Breast epithelium (tissue), 4 donors: ENCODE measurements at regions not wholly inside any gene's neighbourhood (a gene's known extent, or its start where the extent isn't known, plus 50 kb on each side); places are given as distances from the start of the nearest gene placed in this dataset.

ENCODE experiments used
- DNase-seq, 2 donors: peaks; one replicate each; pipeline ENCODE4 v3.0.0-alpha.2; 2019; ENCODE audit warnings: low spot score in 2 of 2
- H3K27ac ChIP-seq, 2 donors: fragments of 200-600 bp; sonication (generic) in 1 of 2; one replicate each; pipeline ENCODE4 v1.5.1; 2016 to 2019; ENCODE audit warnings: mild to moderate bottlenecking in 1 of 2
- H3K27me3 ChIP-seq, 2 donors: fragments of 200-600 bp; sonication (generic) in 1 of 2; one replicate each; pipeline versions ENCODE4 v1.5.1 to v1.6.0; 2017 to 2019; ENCODE audit warnings: control low read depth in 1 of 2, mild to moderate bottlenecking in 1 of 2
- H3K36me3 ChIP-seq: fragments of 200-600 bp; one replicate; pipeline ENCODE4 v1.5.1; 2019
- H3K4me1 ChIP-seq, 2 donors: fragments of 200-600 bp; sonication (generic); one replicate each; pipeline ENCODE4 v1.5.1; 2016 to 2019; ENCODE audit warnings: control low read depth in 1 of 2
- H3K4me3 ChIP-seq, 3 donors: fragments of 200-600 bp; sonication (generic); 1 replicate in 2 of 3; 2 replicates in 1 of 3; pipeline ENCODE4 v1.5.1; 2016 to 2019; ENCODE audit warnings: mild to moderate bottlenecking in 3 of 3, moderate library complexity in 2 of 3
- H3K9me3 ChIP-seq, 2 donors: fragments of 200-600 bp; sonication (generic) in 1 of 2; one replicate each; pipeline ENCODE4 v1.5.1; 2016 to 2019; ENCODE audit warnings: control low read depth in 1 of 2
- POLR2A ChIP-seq: fragments of 450-650 bp; IDR thresholded peaks from one replicate; pipeline ENCODE4 v1.6.1; 2016; ENCODE audit warnings: antibody characterized with exemption, mild to moderate bottlenecking, moderate library complexity
- POLR2AphosphoS5 ChIP-seq, 3 donors: sonication (generic); formaldehyde crosslinking; IDR thresholded peaks; one replicate each; pipeline ENCODE4 v1.6.1; 2017; ENCODE audit warnings: antibody characterized with exemption in 3 of 3
- intact Hi-C: fragments of 100-400 bp; cut with DNase I; formaldehyde crosslinking; loops from one replicate; pipeline ENCODE4 v1.15.1; 2023; ENCODE audit warnings: low total_unique reads
- TF ChIP-seq, protein P1 (sequence below), 3 donors: fragments of 450-650 bp; IDR thresholded peaks; one replicate each; pipeline ENCODE4 v1.5.1; 2016 to 2017; ENCODE audit warnings: antibody characterized with exemption in 3 of 3, mild to moderate bottlenecking in 3 of 3, moderate library complexity in 3 of 3

DNA sequence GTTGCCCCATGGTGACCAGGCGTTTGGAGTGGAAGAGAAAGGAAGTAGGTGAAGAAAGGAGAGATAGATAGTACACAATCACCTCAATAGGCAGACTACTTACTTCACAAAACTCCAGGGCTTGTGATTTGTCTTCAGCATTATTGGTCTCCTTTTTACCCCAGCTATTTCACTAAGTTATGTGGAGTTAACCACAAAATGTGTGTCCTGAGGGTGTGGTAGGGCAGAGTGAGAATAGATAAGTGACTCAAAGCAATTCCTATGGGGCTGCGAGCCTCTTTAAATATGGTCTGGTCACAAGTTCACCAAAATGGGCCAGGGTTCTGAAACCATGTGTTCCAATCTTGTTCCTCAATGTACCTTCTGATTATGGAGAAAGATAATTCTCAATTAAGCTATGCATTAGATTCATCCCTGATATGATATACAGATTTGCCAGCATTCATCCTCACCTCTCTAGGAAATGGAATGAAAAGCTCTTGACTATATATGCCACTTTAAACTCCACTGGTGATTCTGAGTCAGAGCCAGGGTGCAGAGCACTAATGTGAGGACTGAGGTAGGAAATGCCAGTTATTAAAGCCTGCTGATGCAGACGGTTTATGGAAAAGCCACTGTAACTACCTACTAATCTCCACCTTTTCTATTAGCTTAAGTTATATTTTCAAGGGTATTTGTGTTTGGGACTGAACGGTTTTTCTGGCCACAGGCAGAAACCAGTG, 310.6 kb upstream of the MANEA start:
- TF ChIP-seq POLR2AphosphoS5 (IDR thresholded peaks at IDR 0.05): no peak
- TF ChIP-seq POLR2A: no peak
- TF ChIP-seq, protein P1, sequence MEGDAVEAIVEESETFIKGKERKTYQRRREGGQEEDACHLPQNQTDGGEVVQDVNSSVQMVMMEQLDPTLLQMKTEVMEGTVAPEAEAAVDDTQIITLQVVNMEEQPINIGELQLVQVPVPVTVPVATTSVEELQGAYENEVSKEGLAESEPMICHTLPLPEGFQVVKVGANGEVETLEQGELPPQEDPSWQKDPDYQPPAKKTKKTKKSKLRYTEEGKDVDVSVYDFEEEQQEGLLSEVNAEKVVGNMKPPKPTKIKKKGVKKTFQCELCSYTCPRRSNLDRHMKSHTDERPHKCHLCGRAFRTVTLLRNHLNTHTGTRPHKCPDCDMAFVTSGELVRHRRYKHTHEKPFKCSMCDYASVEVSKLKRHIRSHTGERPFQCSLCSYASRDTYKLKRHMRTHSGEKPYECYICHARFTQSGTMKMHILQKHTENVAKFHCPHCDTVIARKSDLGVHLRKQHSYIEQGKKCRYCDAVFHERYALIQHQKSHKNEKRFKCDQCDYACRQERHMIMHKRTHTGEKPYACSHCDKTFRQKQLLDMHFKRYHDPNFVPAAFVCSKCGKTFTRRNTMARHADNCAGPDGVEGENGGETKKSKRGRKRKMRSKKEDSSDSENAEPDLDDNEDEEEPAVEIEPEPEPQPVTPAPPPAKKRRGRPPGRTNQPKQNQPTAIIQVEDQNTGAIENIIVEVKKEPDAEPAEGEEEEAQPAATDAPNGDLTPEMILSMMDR (IDR thresholded peaks at IDR 0.05): no peak
- no peak for DNase-seq
- H3K9me3 ChIP-seq: peaks cover 0 to 7% of the 10 kb centered on the region in 2 donors
- H3K4me1 ChIP-seq: no peaks in the 10 kb centered on the region
- intact Hi-C loops: loop anchor here (5.0 kb wide), 1 partner anchor 1836 kb away; no protein-coding TSS in a partner anchor
- H3K27ac ChIP-seq: no peak overlapping the region
- H3K4me3 ChIP-seq: no peak overlapping the region
- H3K36me3 ChIP-seq: no peaks in the 10 kb centered on the region
- H3K27me3 ChIP-seq: no peaks in the 10 kb centered on the region

DNA sequence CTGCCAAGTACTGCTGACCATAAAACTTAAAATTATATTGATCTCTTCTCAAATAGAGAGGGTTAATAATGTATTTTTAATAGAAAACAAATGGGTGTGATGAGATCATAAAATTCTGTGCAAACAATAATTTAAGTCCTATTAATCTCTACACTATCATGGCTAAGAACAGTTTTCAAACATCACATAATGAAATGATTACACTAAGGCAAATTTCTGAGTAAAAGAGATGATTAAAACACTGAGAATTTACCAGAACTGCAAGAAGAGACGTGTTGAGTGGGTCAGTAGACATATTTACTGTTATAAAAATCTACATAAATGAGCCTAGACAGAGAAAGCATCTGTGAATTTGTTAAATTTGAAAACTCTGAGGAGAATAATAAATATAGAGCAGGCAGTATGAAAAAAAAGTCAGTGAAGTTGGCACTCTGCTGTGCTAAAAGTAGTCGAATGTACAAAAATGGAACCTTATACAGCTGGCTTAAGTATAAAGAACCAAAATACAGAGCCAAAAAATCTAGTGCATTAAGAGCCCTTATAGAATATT, 302.6 kb upstream of the MANEA start:
- H3K9me3 ChIP-seq: no peaks in the 10 kb centered on the region
- H3K27ac ChIP-seq: no peak overlapping the region
- TF ChIP-seq, protein P1 (IDR thresholded peaks at IDR 0.05): no peak
- H3K27me3 ChIP-seq: no peaks in the 10 kb centered on the region
- no peak for DNase-seq
- no peaks in the 10 kb centered on the region for H3K4me1 ChIP-seq
- no peak overlapping the region for H3K4me3 ChIP-seq
- intact Hi-C loops: no loop called here
- no peaks in the 10 kb centered on the region for H3K36me3 ChIP-seq

DNA sequence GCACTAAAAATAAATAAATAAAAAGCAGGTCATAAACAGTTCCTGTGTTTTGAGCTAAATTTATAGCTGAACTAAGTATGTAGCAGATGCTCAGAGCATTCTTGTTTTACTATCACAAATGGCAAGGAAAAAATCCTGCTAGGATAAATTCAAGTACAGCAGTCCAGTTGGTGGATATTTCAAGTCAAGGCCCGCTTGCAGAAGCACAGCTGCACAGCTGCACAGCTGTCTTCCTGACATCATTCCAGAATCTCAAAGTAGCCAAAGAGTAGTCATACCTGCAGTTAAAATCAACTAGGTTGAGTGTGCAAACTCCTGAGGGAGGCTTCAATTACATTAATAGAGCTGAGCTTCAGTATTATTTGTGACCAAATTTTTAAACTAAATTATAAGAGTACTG, 297.7 kb upstream of the MANEA start:
- intact Hi-C loops: no loop called here
- Histone ChIP-seq H3K9me3 (no peaks in the 10 kb centered on the region), H3K27ac (no peak overlapping the region), H3K4me3 (no peak overlapping the region), H3K4me1 (no peaks in the 10 kb centered on the region), H3K27me3 (no peaks in the 10 kb centered on the region), H3K36me3 (no peaks in the 10 kb centered on the region)
- DNase-seq: no peak
- TF ChIP-seq POLR2AphosphoS5 (IDR thresholded peaks at IDR 0.05): no peak
- no peak for TF ChIP-seq POLR2A
- TF ChIP-seq, protein P1 (IDR thresholded peaks at IDR 0.05): no peak

DNA sequence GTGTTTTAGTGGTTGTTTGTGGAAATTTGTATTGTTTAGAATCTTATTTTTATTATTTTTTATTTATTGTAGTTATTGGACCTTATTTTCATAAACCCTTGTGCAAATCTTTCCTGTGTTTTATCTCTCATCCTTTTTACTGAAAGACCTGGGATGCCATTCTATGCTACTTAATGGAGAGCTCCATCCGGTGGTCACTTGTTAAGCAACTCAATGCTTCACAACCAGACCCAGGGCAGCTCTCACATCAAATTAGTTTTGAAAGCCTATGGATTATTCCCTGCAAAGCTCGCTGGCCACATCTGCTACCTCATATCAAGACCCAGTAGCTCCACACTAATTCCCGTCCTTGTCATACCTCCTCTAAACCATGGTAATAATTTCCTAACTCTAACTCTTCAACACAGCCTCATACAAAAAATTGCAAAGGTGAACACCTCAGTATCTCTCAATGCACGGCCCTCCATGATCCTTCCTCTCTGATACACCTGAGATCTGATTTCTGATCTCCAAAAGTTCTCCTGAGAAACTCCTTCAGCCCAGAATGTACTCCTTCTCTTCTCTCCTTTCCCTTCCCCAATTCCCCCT, 296.6 kb upstream of the MANEA start:
- no peaks in the 10 kb centered on the region for H3K9me3 ChIP-seq
- intact Hi-C loops: no loop called here
- no peak overlapping the region for H3K4me3 ChIP-seq
- H3K27ac ChIP-seq: no peak overlapping the region
- no peak for TF ChIP-seq POLR2A
- no peaks in the 10 kb centered on the region for H3K36me3 ChIP-seq
- H3K4me1 ChIP-seq: no peaks in the 10 kb centered on the region
- no peaks in the 10 kb centered on the region for H3K27me3 ChIP-seq
- no peak for DNase-seq

DNA sequence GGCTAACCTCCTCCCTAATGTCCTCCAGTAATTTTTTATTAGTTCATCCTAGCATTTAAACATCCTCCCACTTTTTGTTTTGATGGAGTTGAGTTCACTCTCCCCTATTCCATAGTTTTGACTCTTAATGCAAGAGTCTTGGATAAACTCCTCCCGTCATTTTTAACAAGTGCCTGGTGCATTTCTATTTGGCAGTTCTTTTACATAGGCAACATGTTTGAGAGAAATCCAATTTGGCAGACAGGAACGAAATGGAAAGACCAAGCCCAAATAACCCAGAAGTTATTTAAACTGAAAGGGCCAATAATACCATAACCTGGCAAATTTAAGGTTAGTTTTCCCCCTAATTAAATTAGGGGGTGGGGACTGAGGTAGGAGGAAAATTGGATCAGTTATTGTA, 291.5 kb upstream of the MANEA start:
- intact Hi-C loops: no loop called here
- no peaks in the 10 kb centered on the region for H3K27me3 ChIP-seq
- TF ChIP-seq POLR2A (no peak), POLR2AphosphoS5 (IDR thresholded peaks at IDR 0.05) (no peak)
- TF ChIP-seq, protein P1 (IDR thresholded peaks at IDR 0.05): no peak
- H3K36me3 ChIP-seq: no peaks in the 10 kb centered on the region
- H3K4me3 ChIP-seq: no peak overlapping the region
- no peak for DNase-seq
- H3K27ac ChIP-seq: no peak overlapping the region
- H3K4me1 ChIP-seq: no peaks in the 10 kb centered on the region
- H3K9me3 ChIP-seq: no peaks in the 10 kb centered on the region
